ENCODE measurements at regions not wholly inside any gene's neighbourhood (a gene's known extent, or its start where the extent isn't known, plus 50 kb on each side); places are given as distances from the start of the nearest gene placed in this dataset.

- TF ChIP-seq CTCF (IDR thresholded peaks at IDR 0.05; ENCODE audit: extremely low read depth, insufficient read depth, missing control alignments), result no peak
- in situ Hi-C loops (cut with MboI; ENCODE audit: low pct_unique_long_range_greater_than_20kb, low sequenced_read_pairs, unreplicated experiment), result no loop called here
These were observed 199.0 kb upstream of the LNX1 start for GRCh38 chr4:53790286-53790685.

GRCh38 chr4:53788621-53789020 lies 197.3 kb upstream of the LNX1 start:
- TF ChIP-seq CTCF (IDR thresholded peaks at IDR 0.05; ENCODE audit: extremely low read depth, insufficient read depth, missing control alignments), result no peak
- in situ Hi-C loops (cut with MboI; ENCODE audit: low pct_unique_long_range_greater_than_20kb, low sequenced_read_pairs, unreplicated experiment), result no loop called here
- DNase-seq (ENCODE audit: low spot score), result no peak

More at GRCh38 chr4:53790286-53790685, 199.0 kb upstream of the LNX1 start:
- DNase-seq (ENCODE audit: low spot score), result no peak

GRCh38 chr4:53788011-53788410 lies 196.7 kb upstream of the LNX1 start:
- in situ Hi-C loops (cut with MboI; ENCODE audit: low pct_unique_long_range_greater_than_20kb, low sequenced_read_pairs, unreplicated experiment), result no loop called here
- DNase-seq (ENCODE audit: low spot score), result no peak

GRCh38 chr4:53786632-53787031 lies 195.3 kb upstream of the LNX1 start:
- in situ Hi-C loops (cut with MboI; ENCODE audit: low pct_unique_long_range_greater_than_20kb, low sequenced_read_pairs, unreplicated experiment), result no loop called here
- TF ChIP-seq CTCF (IDR thresholded peaks at IDR 0.05; ENCODE audit: extremely low read depth, insufficient read depth, missing control alignments), result no peak
- no peak for DNase-seq (ENCODE audit: low spot score)

More at GRCh38 chr4:53788011-53788410, 196.7 kb upstream of the LNX1 start:
- TF ChIP-seq CTCF (IDR thresholded peaks at IDR 0.05; ENCODE audit: extremely low read depth, insufficient read depth, missing control alignments), result no peak

GRCh38 chr4:53785996-53786395 lies 194.7 kb upstream of the LNX1 start:
- no peak for DNase-seq (ENCODE audit: low spot score)
- in situ Hi-C loops (cut with MboI; ENCODE audit: low pct_unique_long_range_greater_than_20kb, low sequenced_read_pairs, unreplicated experiment), result no loop called here
- no peak for TF ChIP-seq CTCF (IDR thresholded peaks at IDR 0.05; ENCODE audit: extremely low read depth, insufficient read depth, missing control alignments)

GRCh38 chr4:53784112-53784511 lies 192.8 kb upstream of the LNX1 start:
- DNase-seq (ENCODE audit: low spot score), result no peak
- no peak for TF ChIP-seq CTCF (IDR thresholded peaks at IDR 0.05; ENCODE audit: extremely low read depth, insufficient read depth, missing control alignments)
- in situ Hi-C loops (cut with MboI; ENCODE audit: low pct_unique_long_range_greater_than_20kb, low sequenced_read_pairs, unreplicated experiment), result no loop called here
